Occipital lobe (tissue), 1 donor: ENCODE measurements at regions not wholly inside any gene's neighbourhood (a gene's known extent, or its start where the extent isn't known, plus 50 kb on each side); places are given as distances from the start of the nearest gene placed in this dataset.

Experiments
- DNase-seq: peaks from one replicate; lab custom pipeline; 2025; lab: John Stamatoyannopoulos, UW

- no peak for DNase-seq
Measured at GRCh38 chr1:72830606-72831390, 548.5 kb upstream of the NEGR1 start.

DNA sequence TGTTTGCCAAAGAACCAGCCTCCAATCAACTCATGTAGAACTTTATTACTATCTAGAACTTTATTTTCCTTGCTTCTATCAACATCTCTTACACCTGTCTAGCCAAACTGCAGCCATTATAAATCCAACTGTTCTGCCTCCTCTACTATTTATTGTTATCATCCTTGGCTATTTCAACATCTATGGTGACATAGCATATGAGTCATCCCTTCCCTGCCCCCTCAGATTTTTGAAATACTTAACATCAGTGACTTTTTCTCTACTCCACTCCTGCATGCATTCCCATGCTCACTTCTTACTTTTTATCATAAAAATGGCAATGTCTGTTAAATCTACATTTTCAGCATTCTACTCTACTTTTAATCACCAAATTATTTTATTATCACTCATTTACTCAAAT lies 544.9 kb upstream of the NEGR1 start:
- no peak for DNase-seq

DNA sequence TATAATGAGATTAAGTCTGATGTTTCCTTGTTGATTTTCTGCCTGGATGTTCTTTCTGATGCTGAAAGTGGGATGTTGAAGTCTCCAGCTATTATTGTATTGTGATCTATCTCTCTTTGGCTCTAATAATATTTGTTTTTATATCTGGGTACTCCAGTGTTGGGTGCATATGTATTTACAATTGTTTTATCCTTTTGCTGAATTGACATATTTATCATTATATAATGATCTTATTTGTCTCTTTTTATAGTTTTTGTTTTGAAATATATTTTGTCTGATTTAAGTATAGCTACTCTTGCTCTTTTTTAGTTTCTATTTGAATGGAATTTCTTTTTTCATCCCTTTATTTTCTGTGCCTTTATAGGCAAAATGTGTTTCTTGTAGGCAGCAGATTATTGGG lies 522.2 kb upstream of the NEGR1 start:
- DNase-seq: no peak

- no peak for DNase-seq
Measured at GRCh38 chr1:72781038-72781437, 498.7 kb upstream of the NEGR1 start.

GRCh38 chr1:72780212-72780611 lies 497.9 kb upstream of the NEGR1 start:
- no peak for DNase-seq

GRCh38 chr1:72777918-72778317 lies 495.6 kb upstream of the NEGR1 start:
- DNase-seq: no peak

DNA sequence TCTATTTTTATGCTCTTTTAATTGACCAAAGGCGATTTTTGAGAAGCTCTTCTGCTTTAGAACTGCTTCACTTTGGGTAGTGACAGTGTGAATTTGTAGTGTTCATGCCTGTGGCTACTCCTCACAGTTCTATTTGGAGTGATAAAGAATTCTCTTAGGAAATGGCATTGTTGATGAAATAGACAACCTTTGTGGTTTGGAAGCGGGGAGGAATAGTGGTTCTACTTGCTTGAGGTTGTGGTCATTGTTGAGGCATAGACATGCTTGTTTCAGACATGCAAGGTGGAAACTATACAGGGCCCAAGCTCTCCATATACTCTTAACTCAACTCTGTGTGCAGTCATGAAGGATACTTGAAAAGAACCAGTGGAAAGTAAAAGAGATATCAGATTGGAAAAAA lies 481.1 kb upstream of the NEGR1 start:
- no peak for DNase-seq

GRCh38 chr1:72759486-72759885 lies 477.1 kb upstream of the NEGR1 start:
- DNase-seq: no peak

- DNase-seq: no peak
Measured at GRCh38 chr1:72757843-72758242, 475.5 kb upstream of the NEGR1 start.

- no peak for DNase-seq
Measured at GRCh38 chr1:72745413-72745812, 463.1 kb upstream of the NEGR1 start.

DNA sequence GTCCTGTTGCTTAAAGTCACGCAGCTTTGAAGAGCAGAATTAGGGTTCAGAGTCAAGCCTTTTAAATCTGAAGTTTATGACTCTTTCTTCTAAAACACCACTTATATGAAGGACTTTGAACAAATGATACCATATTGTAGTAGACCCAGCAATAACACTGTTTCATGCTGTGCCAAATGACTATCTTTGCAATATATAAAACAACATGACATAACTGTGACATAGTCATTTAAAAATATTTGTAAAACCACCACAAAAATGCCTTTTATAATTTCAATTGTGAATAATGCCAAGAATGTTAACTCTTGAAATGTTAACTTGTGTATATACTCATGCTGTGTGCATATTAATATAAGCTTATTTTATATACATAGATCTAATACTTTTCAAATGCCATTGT lies 452.1 kb upstream of the NEGR1 start:
- no peak for DNase-seq

- DNase-seq: no peak
Measured at GRCh38 chr1:72724951-72725861, 442.9 kb upstream of the NEGR1 start.

DNA sequence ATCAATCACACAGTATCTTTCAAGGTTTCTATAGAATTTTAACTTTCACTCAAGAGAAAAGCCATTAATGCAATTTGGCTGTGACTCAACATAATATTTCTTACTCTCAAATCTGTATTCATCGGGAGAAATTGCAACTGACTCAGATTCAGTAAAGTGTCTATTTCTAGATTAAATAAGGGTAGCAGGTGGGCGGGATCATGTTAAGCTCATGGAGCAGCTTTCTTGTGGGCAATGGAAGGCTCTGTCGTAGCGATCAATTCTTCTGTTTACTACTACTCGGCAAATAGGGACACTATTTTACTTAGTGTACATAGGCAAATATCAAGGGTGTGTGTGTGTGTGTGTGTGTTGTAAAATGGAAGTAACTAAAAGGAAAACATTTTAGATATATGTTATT lies 423.6 kb upstream of the NEGR1 start:
- no peak for DNase-seq

GRCh38 chr1:72704841-72705477 lies 422.6 kb upstream of the NEGR1 start:
- DNase-seq: no peak

GRCh38 chr1:72697410-72697809 lies 415.1 kb upstream of the NEGR1 start:
- no peak for DNase-seq

GRCh38 chr1:72693899-72694298 lies 411.6 kb upstream of the NEGR1 start:
- DNase-seq: no peak

DNA sequence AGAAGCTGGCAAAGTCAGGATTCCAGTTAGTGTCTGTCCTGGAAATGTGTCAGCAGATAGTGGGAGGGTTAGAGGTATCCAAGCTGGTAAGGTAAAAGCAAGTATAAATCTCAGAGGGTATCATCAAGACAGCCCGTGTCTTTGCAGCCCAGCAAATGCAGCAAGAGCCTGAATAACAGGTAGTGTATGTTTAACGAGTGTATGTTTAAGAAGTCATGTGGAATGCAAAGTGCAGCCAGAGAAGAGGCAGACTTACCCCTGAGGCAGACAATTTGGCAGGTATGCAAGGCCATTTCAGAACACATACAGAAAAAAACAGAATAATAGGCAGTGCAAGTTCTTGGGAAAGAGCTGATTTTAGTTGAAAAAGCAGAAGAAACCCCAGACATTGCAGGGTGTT lies 411.0 kb upstream of the NEGR1 start:
- no peak for DNase-seq

- no peak for DNase-seq
Measured at GRCh38 chr1:72690871-72691270, 408.5 kb upstream of the NEGR1 start.

GRCh38 chr1:72678683-72679082 lies 396.3 kb upstream of the NEGR1 start:
- DNase-seq: no peak

DNA sequence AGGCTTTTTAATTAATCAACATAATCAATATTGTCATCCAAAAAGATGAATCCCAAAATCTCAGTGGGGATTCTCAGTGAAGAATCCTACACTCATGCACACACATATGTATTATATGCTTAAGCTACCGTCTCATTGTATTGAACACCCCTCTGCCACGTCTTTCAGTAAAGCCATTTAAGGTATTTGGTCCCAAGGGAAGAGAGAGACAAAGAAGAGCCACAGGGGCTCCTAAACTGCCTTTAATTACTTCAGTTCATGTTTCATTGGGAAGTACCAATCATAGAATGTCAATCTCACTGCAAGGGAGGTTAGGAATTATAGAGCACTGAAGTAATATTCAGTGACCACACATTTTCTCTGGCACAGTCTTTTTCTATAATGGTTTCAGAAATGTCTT lies 388.6 kb upstream of the NEGR1 start:
- DNase-seq: no peak

- DNase-seq: no peak
Measured at GRCh38 chr1:72662918-72663317, 380.6 kb upstream of the NEGR1 start.

- DNase-seq: no peak
Measured at GRCh38 chr1:72650843-72651435, 368.6 kb upstream of the NEGR1 start.
